K562 (cell line): ENCODE measurements at regions not wholly inside any gene's neighbourhood (a gene's known extent, or its start where the extent isn't known, plus 50 kb on each side); places are given as distances from the start of the nearest gene placed in this dataset.

Experiments used
- ATAC-seq: fragments of 200-7000 bp; cut with Tn5 transposase; 3 replicates; pipeline ENCODE4 v1.9.1; 2020; ENCODE audit warnings: moderate library complexity
- BruUV-seq: library from RNA; stranded (reverse); fragments of 400-500 nt; replicated peaks from 2 replicates; lab custom pipeline; 2021; lab: Mats Ljungman, UMichigan
- CTCF ChIA-PET: fragments of 300-600 bp; formaldehyde crosslinking; extraction: SDS; loops from one replicate; lab custom pipeline; 2021; ENCODE audit warnings: low intra/inter-chr PET ratio; lab: Yijun Ruan, JAX
- POLR2A ChIA-PET: fragments of 300-600, 350-650 bp; sonication (Branson Sonifier 250); formaldehyde crosslinking; extraction: SDS; loops from one replicate; lab custom pipeline; 2021; ENCODE audit warnings: antibody characterized with exemption, inconsistent platforms; lab: Yijun Ruan, JAX
- DNase-seq, 4 experiments: peaks; one replicate each; pipeline versions ENCODE4 v3.0.0 to v3.0.0-alpha.2; 2011 to 2018; ENCODE audit warnings: low spot score in 3 of 4, mixed read lengths in 3 of 4; ENCODE audit errors: extremely low read depth in 1 of 4
- FAIRE-seq: peaks from 2 replicates; lab custom pipeline; 2011; peaks lifted over from hg19 to GRCh38; lab: Jason Lieb, UNC
- H2AFZ ChIP-seq: 2 replicates; pipeline ENCODE4 v1.6.0; 2011; ENCODE audit warnings: low read depth, low read length, control low read depth, inconsistent platforms
- H3K27ac ChIP-seq: fragments of 200-600 bp; 3 replicates; pipeline ENCODE4 v1.8.0; 2011; ENCODE audit warnings: low read depth, mild to moderate bottlenecking, control low read depth, inconsistent platforms, low read length, moderate library complexity, mixed read lengths; ENCODE audit errors: extremely low read depth
- H3K27me3 ChIP-seq, 2 experiments: fragments of 300-600 bp in 1 of 2; 2 replicates in 1 of 2; 3 replicates in 1 of 2; pipeline versions ENCODE4 v1.6.0 to v1.8.0; 2011; ENCODE audit warnings: inconsistent platforms in 2 of 2, low read length in 2 of 2, mild to moderate bottlenecking in 1 of 2, mixed read lengths in 1 of 2, moderate library complexity in 1 of 2; ENCODE audit not compliant: control insufficient read depth in 2 of 2, insufficient read depth in 2 of 2
- H3K36me3 ChIP-seq: fragments of 300-600 bp; 3 replicates; pipeline ENCODE4 v1.8.0; 2011; ENCODE audit warnings: mild to moderate bottlenecking, low read length, inconsistent platforms; ENCODE audit not compliant: control insufficient read depth, insufficient read depth
- H3K4me1 ChIP-seq, 2 experiments: fragments of 200-600 bp in 1 of 2; replicated peaks in 1 of 2; 2 replicates in 1 of 2; 3 replicates in 1 of 2; pipeline versions ENCODE4 v1.5.1 to v1.8.0; 2011; ENCODE audit warnings: inconsistent platforms in 2 of 2, low read length in 2 of 2, mild to moderate bottlenecking in 1 of 2, mixed read lengths in 1 of 2, moderate library complexity in 1 of 2; ENCODE audit not compliant: control insufficient read depth in 2 of 2, insufficient read depth in 2 of 2
- H3K4me2 ChIP-seq: 2 replicates; pipeline ENCODE4 v1.6.1; 2011; ENCODE audit warnings: low read length, control low read depth, inconsistent platforms, mixed read lengths; ENCODE audit not compliant: insufficient read depth
- H3K4me3 ChIP-seq: fragments of 200-600 bp; sonication (generic), shearing (Covaris generic); 2 replicates; pipeline ENCODE4 v1.5.1; 2016; ENCODE audit warnings: control low read depth, inconsistent platforms
- H3K79me2 ChIP-seq: fragments of 200-600 bp; 3 replicates; pipeline ENCODE4 v1.8.0; 2011; ENCODE audit warnings: low read length, inconsistent platforms; ENCODE audit not compliant: control insufficient read depth, insufficient read depth
- H3K9ac ChIP-seq, 2 experiments: 2 replicates each; pipeline versions ENCODE4 v1.6.0 to v1.6.1; 2011; ENCODE audit warnings: low read depth in 2 of 2, low read length in 2 of 2, control low read depth in 1 of 2, inconsistent platforms in 1 of 2, mild to moderate bottlenecking in 1 of 2, mixed read lengths in 1 of 2; ENCODE audit not compliant: insufficient read depth in 1 of 2
- H3K9me1 ChIP-seq: one replicate; pipeline ENCODE4 v1.6.0; 2011; ENCODE audit warnings: inconsistent platforms, mild to moderate bottlenecking, low read length, moderate library complexity; ENCODE audit not compliant: control insufficient read depth, insufficient read depth
- H3K9me3 ChIP-seq: replicated peaks from 2 replicates; pipeline ENCODE4 v1.5.1; 2011; ENCODE audit warnings: low read depth, low read length, inconsistent platforms; ENCODE audit not compliant: control insufficient read depth, insufficient read depth
- H4K20me1 ChIP-seq: replicated peaks from 2 replicates; pipeline ENCODE4 v1.6.1; 2011; ENCODE audit warnings: low read length, inconsistent platforms, mixed read lengths; ENCODE audit not compliant: control insufficient read depth, insufficient read depth
- BCOR ChIP-seq: fragments of 450-650 bp; IDR thresholded peaks from 2 replicates; pipeline ENCODE4 v1.6.1; 2016
- CBX2 ChIP-seq: fragments of 200-600 bp; sonication (generic); IDR thresholded peaks from one replicate; pipeline ENCODE4 v1.6.1; 2012; ENCODE audit warnings: mild to moderate bottlenecking, low read length, inconsistent platforms; ENCODE audit not compliant: insufficient read depth, poor library complexity, severe bottlenecking
- CEBPB ChIP-seq: fragments of 450-650 bp; IDR thresholded peaks from 2 replicates; pipeline ENCODE4 v1.6.1; 2016; ENCODE audit warnings: missing genetic modification characterization, missing compliant biosample characterization
- CTBP1 ChIP-seq: fragments of 450-650 bp; IDR thresholded peaks from 2 replicates; pipeline ENCODE4 v1.6.1; 2016; ENCODE audit warnings: borderline replicate concordance
- FOXP1 ChIP-seq: sonication (generic); formaldehyde crosslinking; IDR thresholded peaks from 2 replicates; pipeline ENCODE4 v1.8.0; 2022; ENCODE audit warnings: mild to moderate bottlenecking, missing genetic modification reagents
- GATAD2B ChIP-seq: fragments of 450-650 bp; IDR thresholded peaks from 2 replicates; pipeline ENCODE4 v1.6.1; 2017; ENCODE audit warnings: mild to moderate bottlenecking, borderline replicate concordance
- KDM1A ChIP-seq, 2 experiments: fragments of 450-650 bp; IDR thresholded peaks; 2 replicates each; pipeline ENCODE4 v1.6.1; 2016; ENCODE audit warnings: mild to moderate bottlenecking in 2 of 2
- MEF2D ChIP-seq: conservative IDR thresholded peaks from 2 replicates; pipeline ENCODE4 v1.6.1; 2016; ENCODE audit warnings: low read depth, missing genetic modification characterization, missing compliant biosample characterization
- NCOA2 ChIP-seq, 2 experiments: fragments of 450-650 bp; IDR thresholded peaks; 2 replicates each; pipeline ENCODE4 v1.6.1; 2018; ENCODE audit warnings: mild to moderate bottlenecking in 2 of 2, moderate library complexity in 1 of 2; ENCODE audit not compliant: partially characterized antibody in 2 of 2
- PRMT5 ChIP-seq: sonication (generic); formaldehyde crosslinking; IDR thresholded peaks from 2 replicates; pipeline ENCODE4 v1.5.0; 2020; ENCODE audit warnings: missing genetic modification reagents
- PURB ChIP-seq: sonication (generic); formaldehyde crosslinking; IDR thresholded peaks from 2 replicates; pipeline ENCODE4 v1.9.0; 2021; ENCODE audit warnings: low read depth, mild to moderate bottlenecking, missing genetic modification reagents
- RBM39 ChIP-seq: fragments of 200-400 bp; formaldehyde crosslinking; optimal IDR thresholded peaks from 2 replicates; pipeline ENCODE3; 2018; ENCODE audit warnings: low read depth, low read length
- SIX5 ChIP-seq, 2 experiments: IDR thresholded peaks; 2 replicates each; pipeline ENCODE4 v1.6.1; 2011; ENCODE audit warnings: low read length in 2 of 2, borderline replicate concordance in 1 of 2, low read depth in 1 of 2, mild to moderate bottlenecking in 1 of 2, moderate library complexity in 1 of 2; ENCODE audit not compliant: insufficient read depth in 1 of 2
- ZNF12 ChIP-seq: sonication (generic); formaldehyde crosslinking; IDR thresholded peaks from 2 replicates; pipeline ENCODE4 v1.4.0; 2020; ENCODE audit warnings: mild to moderate bottlenecking, missing genetic modification reagents
- ZNF133 ChIP-seq: fragments of 250-450 bp; sonication (Bioruptor Pico); IDR thresholded peaks from 2 replicates; pipeline ENCODE4 v1.4.0; 2020; ENCODE audit warnings: mild to moderate bottlenecking
- ZNF311 ChIP-seq: fragments of 250-450 bp; sonication (Bioruptor Pico); IDR thresholded peaks from 2 replicates; pipeline ENCODE4 v1.4.0; 2020; ENCODE audit warnings: mild to moderate bottlenecking, moderate library complexity
- ZNF316 ChIP-seq: fragments of 450-650 bp; IDR thresholded peaks from 2 replicates; pipeline ENCODE4 v1.6.1; 2016
- ZNF699 ChIP-seq: fragments of 250-450 bp; sonication (Bioruptor Pico); IDR thresholded peaks from 2 replicates; pipeline ENCODE4 v1.8.0; 2021; ENCODE audit warnings: mild to moderate bottlenecking, moderate library complexity; ENCODE audit not compliant: insufficient replicate concordance
- ZNF785 ChIP-seq: fragments of 250-450 bp; sonication (Bioruptor Pico); IDR thresholded peaks from 2 replicates; pipeline ENCODE4 v1.4.0; 2020; ENCODE audit warnings: mild to moderate bottlenecking
- WGBS: fragments of 100-300 bp; shearing (Covaris generic); methylation state at CpG from one replicate; pipeline ENCODE4 v1.1.6; 2016; ENCODE audit warnings: low coverage, mixed read lengths; ENCODE audit not compliant: insufficient coverage; ENCODE audit errors: missing lambda C conversion rate; 5-methylcytosine and 5-hydroxymethylcytosine counted together
- in situ Hi-C: fragments of 300-500 bp; cut with MboI; formaldehyde crosslinking; loops from 4 replicates; pipeline ENCODE4 v1.15.0; 2018; ENCODE audit warnings: inconsistent platforms, mixed read lengths
- intact Hi-C: fragments of 100-400 bp; cut with micrococcal nuclease; formaldehyde crosslinking; loops from 2 replicates; pipeline ENCODE4 v1.14.2; 2022

DNA sequence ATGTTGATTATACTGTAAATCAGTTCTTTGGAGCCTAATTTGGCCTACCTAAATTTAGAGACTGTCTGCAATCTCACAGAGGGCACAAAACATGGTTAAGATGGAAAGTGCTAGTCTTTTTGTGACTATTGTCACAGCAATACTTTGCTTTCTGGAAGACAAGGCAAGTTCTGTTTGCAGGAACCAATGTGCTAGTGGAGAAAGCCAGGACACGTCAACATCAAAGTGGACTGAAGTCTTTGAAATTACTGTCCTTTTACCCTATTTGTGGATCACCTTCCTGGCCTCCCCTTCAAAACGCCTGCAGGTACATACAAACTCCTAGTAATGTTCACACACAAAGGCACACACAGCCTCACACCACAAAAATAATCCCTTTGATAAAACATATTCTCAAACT is 248.7 kb downstream of the MAN2A1 start:
- no peaks in the 10 kb centered on the region for H3K36me3 ChIP-seq
- H3K27ac ChIP-seq = no peak overlapping the region
- POLR2A ChIA-PET = interaction anchor here (0.7 kb wide), 2 partner anchors 10 to 67 kb away, joined by 3 read pairs; no protein-coding TSS in a partner anchor
- H3K4me2 ChIP-seq = no peak overlapping the region
- no peak overlapping the region for H3K9ac ChIP-seq
- intact Hi-C loops (no loop called here), in situ Hi-C loops (no loop called here)
- 0% methylated on average over 2 of the region's 2 CpGs for WGBS
- no peaks in the 10 kb centered on the region for H4K20me1 ChIP-seq
- no TSS peak for BruUV-seq
- FAIRE-seq = no peak
- H3K79me2 ChIP-seq = no peaks in the 10 kb centered on the region
- H2AFZ ChIP-seq = no peak overlapping the region
- CTCF ChIA-PET = no interaction called here
- no peaks in the 10 kb centered on the region for H3K4me1 ChIP-seq
- DNase-seq = no peak
- H3K27me3 ChIP-seq = no peaks in the 10 kb centered on the region; a peak in 1 of 5 replicates
- no peaks in the 10 kb centered on the region for H3K9me3 ChIP-seq
- no peaks in the 10 kb centered on the region for H3K9me1 ChIP-seq
- H3K4me3 ChIP-seq = no peak overlapping the region
- TF ChIP-seq RBM39 (no peak), ZNF133 (no peak), KDM1A (IDR thresholded peaks at IDR 0.05) (no peak), GATAD2B (no peak), BCOR (no peak), ZNF12 (CRISPR knock-in tag) (no peak), CEBPB (tag) (no peak), ZNF311 (CRISPR knock-in tag) (no peak), PURB (CRISPR knock-in tag) (no peak), NCOA2 (IDR thresholded peaks at IDR 0.05; ENCODE audit: partially characterized antibody in 2 of 2) (no peak), CBX2 (no peak), ZNF316 (no peak), ZNF699 (CRISPR knock-in tag) (no peak), PRMT5 (CRISPR knock-in tag) (no peak), FOXP1 (CRISPR knock-in tag) (no peak), MEF2D (no peak), ZNF785 (CRISPR knock-in tag) (no peak), SIX5 (IDR thresholded peaks at IDR 0.05; ENCODE audit: borderline replicate concordance in 1 of 2, insufficient read depth in 1 of 2, low read depth in 1 of 2, low read length in 2 of 2) (no peak), CTBP1 (no peak)
- ATAC-seq = no peak
